A673 (cell line): ENCODE measurements at regions not wholly inside any gene's neighbourhood (a gene's known extent, or its start where the extent isn't known, plus 50 kb on each side); places are given as distances from the start of the nearest gene placed in this dataset.

ENCODE experiments used
- CTCF ChIP-seq: fragments of 300-800, 200-600 bp; sonication (generic); conservative IDR thresholded peaks from 2 replicates; pipeline ENCODE4 v1.5.1; 2017; ENCODE audit warnings: low read depth, mild to moderate bottlenecking, antibody characterized with exemption, low read length, moderate library complexity, mixed read lengths
- EZH2 ChIP-seq: fragments of 200-600 bp; sonication (generic); IDR thresholded peaks from 2 replicates; pipeline ENCODE4 v1.6.1; 2017; ENCODE audit warnings: borderline replicate concordance, low read depth, mild to moderate bottlenecking, mixed read lengths, antibody characterized with exemption, low read length; ENCODE audit not compliant: poor library complexity, severe bottlenecking

GRCh38 chr3:33943277-33943676, 144.8 kb downstream of the PDCD6IP start:
- TF ChIP-seq CTCF (no peak), EZH2 (no peak)
